ENCODE measurements at regions not wholly inside any gene's neighbourhood (a gene's known extent, or its start where the extent isn't known, plus 50 kb on each side); places are given as distances from the start of the nearest gene placed in this dataset.

DNA sequence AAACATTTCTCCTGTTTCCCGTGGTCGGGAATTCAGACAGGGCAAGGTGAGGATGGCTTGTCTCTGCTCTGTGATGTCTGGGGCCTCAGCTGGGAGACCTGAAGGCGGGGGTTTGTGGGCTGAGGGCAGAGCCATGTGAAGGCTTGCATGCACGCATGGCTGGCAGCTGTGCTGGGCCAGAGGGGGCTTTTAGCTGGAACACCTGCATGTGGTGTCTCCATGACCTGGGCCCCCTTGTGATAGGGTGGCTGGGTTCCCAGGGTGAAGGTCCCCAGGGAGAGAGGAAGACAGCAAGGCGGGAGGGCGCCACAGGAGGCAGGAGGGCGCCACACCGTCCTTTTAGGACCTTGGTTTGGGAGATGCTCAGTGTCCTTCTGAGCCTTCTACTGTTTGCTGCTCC lies 101.6 kb upstream of the PRR23E start:
- DNase-seq, result peak; percentile 7

DNA sequence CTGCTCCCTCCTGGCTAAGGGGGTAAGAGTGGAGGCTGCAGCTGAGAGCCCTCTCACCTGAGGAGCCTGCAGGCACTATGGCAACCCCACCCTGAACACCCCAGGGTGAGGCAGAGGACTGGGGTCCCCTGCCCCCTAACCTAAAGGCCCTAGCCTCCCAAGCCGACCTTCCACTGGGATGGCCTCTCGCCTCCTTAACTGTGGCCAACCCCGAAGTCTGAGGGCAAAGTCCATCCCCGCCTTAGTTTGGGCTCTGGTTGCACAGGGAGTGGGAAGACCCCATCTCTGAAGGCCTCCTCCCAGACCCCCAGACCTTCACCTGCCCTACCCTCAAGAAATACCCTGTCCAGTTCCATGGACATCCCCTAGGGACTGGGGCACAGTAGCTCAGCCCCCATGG lies 100.6 kb upstream of the PRR23E start:
- DNase-seq, result no peak

DNA sequence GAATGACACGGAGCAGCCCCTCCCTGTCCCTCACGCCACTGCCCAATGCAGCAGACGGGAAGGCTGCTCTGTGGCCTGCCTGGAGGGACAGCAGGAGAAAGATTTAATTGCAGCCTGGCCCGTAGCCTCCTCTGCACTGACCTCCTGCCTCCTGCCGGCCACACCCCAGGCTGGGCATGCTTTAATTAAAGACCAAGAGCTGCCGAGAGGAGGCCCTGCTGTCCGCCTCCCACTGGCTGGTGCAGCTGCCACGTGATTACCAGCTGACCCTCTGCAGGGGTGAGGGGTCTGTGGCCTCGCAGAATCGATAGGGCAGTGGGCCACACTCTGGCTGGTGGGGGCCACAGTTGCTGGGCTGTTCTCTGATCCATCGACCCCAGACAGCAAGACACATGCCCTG lies 100.2 kb upstream of the PRR23E start:
- DNase-seq, result no peak

DNA sequence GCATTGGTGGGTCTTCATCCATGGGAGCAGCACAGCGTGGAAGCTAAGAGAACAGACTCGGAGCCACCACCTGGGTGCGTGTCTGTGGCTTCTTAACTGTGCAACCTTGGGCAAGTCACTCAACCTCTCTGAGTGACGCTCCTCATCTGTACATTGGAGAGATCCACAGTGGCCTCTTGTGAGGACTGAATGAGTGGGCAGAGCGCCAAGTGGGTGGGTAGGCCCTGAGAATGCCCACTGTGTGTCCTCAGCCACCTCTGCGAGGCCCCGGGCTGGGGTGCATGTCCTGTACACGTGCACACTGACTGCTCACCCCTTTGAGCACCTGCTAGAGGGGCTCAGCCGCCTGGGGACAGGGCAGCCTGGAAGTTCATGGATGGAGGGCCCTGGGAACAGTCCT lies 99.6 kb upstream of the PRR23E start:
- no peak for DNase-seq

GRCh38 chr3:127095774-127096173 lies 97.2 kb upstream of the PRR23E start:
- DNase-seq, result no peak

- no peak for DNase-seq
Measured at GRCh38 chr3:127096256-127097071, 96.5 kb upstream of the PRR23E start.

GRCh38 chr3:127097072-127097405 lies 95.9 kb upstream of the PRR23E start:
- DNase-seq, result no peak

DNA sequence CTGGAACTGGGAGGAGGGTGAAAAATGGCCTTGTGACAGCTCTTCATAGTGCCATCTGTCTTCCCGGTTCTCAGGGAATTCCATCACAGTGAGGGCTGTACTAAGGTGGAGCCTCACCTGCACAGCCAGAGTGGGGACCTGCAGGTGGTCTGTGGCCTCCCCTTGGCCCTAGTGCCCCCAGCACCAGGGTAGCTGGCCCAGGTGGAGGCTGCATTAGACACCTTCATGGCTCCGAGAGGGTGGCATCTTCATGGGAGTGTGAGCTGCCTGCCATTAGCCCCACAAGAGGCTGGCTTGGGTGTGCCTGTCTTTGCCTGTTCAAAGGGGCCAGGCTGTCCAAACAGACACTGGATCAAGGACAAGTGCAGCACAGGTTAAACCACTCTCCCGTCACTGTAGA lies 95.5 kb upstream of the PRR23E start:
- no peak for DNase-seq

- no peak for DNase-seq
Measured at GRCh38 chr3:127099982-127100381, 92.9 kb upstream of the PRR23E start.

DNA sequence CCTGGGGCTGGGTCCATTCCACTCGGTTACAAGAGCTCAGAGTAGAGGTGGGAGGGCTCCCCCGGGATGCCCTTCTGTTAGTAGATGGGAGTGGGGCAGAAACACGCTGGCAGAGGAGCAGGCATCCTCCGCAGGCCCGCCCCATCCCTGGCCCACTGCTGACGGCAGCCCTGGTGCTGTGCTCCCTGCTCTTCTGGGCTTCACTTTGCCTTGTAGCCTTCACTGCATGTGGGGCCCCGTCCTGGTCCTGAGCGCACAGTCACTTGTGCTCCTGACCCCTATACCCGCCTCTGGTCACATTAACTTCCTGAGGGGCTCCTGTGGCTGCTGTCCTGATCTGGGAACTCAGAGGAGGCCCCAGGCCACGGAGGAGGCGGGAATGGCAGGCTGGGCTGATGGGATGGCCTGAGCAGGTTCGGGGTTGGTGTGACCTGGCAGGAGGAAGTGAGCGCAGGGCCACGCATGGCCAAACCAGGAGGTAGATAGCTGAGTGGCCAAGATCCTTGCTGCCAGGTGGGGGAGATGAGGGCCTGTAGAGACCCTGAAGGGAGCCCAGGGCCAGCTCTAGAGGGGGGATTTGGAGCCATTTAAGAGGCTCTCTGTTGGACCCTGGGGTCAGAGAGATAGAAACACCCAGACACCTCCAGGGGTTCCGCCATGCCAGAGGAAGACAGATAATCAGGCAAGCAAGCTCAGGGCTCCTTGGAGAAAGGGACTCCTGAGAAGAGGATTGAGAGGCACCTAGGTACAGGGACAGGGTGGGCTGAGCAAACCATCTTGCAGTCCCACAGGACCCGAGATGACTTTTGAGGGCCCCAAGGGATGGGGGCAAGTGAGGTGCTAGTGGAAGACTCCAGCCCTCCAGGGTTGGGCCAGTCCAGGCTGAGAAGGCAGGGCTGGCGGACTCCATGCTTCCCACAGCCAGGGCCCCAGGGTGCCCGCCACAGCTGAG lies 92.2 kb upstream of the PRR23E start:
- no peak for DNase-seq

GRCh38 chr3:127101411-127102187 lies 91.3 kb upstream of the PRR23E start:
- DNase-seq, result no peak

- DNase-seq, result no peak
Measured at GRCh38 chr3:127102188-127102520, 90.8 kb upstream of the PRR23E start.

GRCh38 chr3:127102587-127102986 lies 90.3 kb upstream of the PRR23E start:
- DNase-seq, result no peak

- no peak for DNase-seq
Measured at GRCh38 chr3:127103080-127103479, 89.9 kb upstream of the PRR23E start.

DNA sequence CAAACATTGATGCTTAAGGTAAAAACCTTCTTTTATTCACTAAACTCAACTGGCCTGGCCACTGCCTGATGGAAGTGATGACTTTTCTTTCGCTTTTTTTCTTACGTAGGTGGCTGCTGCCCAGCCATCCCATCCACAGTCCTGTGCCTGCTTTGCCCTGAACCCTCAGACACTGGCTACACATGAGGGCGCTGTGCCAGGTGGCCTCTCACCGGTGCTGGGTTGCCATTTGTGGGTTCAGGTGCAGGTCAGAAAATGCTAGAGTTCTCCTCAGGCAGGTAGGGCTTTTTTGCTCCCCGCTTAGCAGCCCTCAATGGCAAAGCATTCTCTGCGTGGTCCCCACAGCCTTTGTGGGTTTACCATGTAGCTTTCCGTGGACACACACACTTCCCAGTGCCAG lies 88.3 kb upstream of the PRR23E start:
- DNase-seq, result no peak

- no peak for DNase-seq
Measured at GRCh38 chr3:127105587-127105986, 87.3 kb upstream of the PRR23E start.

DNA sequence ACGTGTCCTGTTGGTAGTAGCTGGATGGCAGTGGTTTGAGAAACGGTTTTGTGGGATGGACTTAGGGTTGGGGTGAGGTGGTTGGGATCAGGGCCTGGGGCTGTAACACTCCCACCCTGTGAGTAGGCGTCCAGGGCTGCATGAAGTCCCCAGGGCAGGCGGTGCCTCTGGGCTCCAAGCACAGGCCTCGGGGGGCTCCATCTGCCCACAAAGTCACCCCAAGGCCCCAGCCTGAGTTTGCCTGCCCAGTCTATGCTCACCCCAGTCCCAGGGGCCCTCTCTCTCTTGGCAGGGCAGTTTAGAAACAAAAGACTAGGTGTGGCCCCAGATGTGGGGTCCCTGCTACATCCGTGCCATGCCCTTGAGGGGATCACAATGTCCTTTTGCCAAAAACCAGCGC lies 86.9 kb upstream of the PRR23E start:
- no peak for DNase-seq

- DNase-seq, result no peak
Measured at GRCh38 chr3:127106456-127106855, 86.5 kb upstream of the PRR23E start.

GRCh38 chr3:127107002-127107401 lies 85.9 kb upstream of the PRR23E start:
- DNase-seq, result no peak

- DNase-seq, result no peak
Measured at GRCh38 chr3:127107491-127108375, 85.2 kb upstream of the PRR23E start.

DNA sequence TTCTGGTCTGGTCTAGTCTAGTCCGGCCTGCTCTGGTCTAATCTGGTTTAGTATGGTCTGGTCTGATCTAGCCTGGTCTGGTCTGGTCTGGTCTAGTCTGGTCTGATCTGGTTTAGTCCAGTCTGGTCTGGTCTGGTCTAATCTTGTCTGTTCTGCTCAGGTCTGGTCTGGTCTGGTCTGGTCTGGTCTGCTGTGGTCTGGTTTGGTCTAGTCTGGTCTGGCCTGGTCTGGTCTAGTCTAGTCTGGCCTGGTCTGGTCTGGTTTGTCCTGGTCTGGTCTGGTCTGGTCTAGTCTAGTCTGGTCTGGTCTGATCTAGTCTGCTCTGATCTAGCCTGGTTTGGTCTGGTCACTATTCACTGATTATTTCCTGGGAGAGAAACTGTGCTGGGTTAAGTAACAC lies 84.1 kb upstream of the PRR23E start:
- no peak for DNase-seq

GRCh38 chr3:127110982-127111693 lies 81.8 kb upstream of the PRR23E start:
- no peak for DNase-seq
